HG03064 (cell line): ENCODE measurements at regions not wholly inside any gene's neighbourhood (a gene's known extent, or its start where the extent isn't known, plus 50 kb on each side); places are given as distances from the start of the nearest gene placed in this dataset.
"Not testable (repeated sequence)": the region's sequence is repeated elsewhere in the genome, so short reads cannot be mapped to it uniquely, and the experiment has no call there.

ENCODE experiments used
- ATAC-seq: cut with Tn5 transposase; IDR thresholded peaks from one replicate; pipeline ENCODE4 v1.9.1; 2021; ENCODE audit warnings: low read depth; ENCODE audit not compliant: unreplicated experiment

- not testable (repeated sequence) for ATAC-seq
Observed at GRCh38 chr5:28929366-28929765, 1891.0 kb upstream of the CDH9 start.

GRCh38 chr5:28928327-28928790, 1890.0 kb upstream of the CDH9 start:
- ATAC-seq: not testable (repeated sequence)

DNA sequence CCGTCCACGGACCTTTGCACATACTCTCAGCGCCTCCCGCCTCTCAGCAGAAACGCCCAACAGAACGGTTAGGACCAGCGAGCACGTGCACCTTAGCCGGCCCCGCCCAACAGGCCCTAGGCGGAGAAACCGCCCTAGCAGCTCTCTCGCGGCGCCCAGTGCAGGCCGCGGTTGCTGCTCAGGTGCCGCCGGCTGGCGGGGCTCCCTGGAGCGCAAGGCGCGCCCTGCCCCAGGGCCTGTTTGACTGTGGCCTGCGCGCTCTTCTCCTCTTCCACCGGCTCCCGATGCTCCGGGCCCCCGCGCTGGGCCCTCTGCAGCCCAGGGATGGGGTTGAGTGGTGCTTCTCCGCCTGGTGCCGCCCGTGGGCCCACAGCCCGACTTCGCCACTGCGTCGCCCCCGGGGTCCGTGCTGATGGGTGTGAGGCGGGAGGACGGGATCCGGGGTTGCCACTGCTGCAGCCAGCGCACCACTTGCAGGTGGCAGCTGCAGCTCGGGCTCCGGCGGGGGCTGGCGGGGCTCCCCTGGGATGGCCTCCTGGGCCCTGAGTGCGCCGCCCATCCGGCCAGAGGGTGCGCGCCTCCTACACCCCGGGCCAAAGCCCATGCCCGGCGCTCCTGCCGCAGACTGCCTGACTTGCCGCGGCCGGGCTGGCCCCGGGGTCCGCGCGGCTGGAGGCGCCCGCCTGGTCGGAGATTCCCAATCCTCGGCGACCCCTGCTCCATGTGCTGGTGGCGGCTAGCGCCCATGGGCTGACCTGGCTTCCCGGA, 1889.4 kb upstream of the CDH9 start:
- ATAC-seq: no peak

DNA sequence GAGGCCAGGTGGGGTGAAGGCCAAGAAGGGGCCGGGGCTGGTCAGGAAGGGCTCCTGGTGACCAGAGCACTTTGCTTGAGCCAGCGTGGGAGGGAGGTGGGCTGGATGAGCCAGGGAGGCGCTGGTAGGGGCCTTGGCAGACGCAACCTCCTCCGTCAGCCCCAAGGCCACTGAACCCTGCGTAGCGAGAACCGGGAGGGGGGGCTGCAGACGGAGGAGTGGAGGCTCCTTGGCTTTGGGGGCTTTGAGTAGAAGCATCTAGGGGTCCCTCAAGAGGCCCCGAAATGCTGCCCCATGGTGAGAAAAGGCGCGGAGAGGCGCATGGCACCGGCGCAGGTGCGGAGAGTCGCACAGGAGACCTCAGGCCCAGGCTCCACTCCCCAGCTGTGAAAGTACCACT, 1888.0 kb upstream of the CDH9 start:
- ATAC-seq: no peak

DNA sequence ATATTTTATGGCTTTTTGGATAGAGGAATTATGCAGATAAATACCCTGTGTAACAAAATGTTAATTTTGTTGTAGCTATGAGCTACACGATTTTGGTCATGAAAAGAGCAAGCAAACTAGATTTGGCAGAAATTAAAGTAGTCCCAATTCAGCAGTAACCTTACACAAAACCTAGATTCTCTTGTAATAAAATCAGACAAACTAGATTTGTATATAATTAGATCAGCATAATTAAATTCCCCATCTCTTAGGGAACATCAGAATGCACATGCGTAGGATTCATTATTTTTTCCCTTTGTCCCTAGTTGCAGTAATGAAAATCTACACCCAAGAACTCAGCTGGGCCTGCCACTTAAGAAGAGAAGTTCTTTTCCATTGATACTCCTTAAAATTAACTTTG, 1879.2 kb upstream of the CDH9 start:
- no peak for ATAC-seq

DNA sequence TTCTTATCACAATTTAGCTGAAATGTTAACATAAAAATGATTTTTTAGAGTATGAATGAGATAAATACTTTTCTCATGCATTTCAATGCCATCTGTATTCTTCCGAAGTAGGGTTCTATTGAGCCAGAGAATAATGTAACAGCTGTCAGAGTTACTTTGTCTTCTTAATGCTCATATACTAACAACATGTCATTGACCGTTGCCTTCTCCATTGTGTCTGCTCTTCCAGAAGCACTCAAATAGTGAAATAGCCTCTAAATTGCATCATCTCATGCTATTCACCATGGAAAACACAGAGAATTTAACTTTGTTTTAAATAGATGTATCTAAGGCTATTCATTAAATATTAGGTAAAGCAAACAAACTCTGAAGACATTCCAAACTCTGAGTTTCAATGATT, 1875.9 kb upstream of the CDH9 start:
- no peak for ATAC-seq

DNA sequence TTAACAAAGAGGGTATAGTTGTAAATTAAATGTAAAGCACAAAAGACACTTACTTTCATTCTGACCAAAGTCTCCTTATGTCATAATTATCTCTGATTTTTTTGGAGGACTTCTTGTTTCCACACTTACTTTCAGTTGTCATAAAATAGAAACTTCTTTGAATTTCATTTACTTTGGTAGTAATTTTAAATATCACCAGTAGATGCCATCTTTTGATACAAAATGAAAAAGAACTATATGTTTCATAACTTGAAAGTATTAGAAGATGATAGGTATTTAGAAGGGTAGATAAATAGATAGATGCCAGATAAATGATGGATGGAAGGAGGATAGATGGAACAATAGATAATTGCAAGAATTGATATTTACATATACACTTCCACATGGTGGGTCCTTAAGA, 1865.3 kb upstream of the CDH9 start:
- no peak for ATAC-seq

- no peak for ATAC-seq
Observed at GRCh38 chr5:28896949-28897348, 1858.6 kb upstream of the CDH9 start.

DNA sequence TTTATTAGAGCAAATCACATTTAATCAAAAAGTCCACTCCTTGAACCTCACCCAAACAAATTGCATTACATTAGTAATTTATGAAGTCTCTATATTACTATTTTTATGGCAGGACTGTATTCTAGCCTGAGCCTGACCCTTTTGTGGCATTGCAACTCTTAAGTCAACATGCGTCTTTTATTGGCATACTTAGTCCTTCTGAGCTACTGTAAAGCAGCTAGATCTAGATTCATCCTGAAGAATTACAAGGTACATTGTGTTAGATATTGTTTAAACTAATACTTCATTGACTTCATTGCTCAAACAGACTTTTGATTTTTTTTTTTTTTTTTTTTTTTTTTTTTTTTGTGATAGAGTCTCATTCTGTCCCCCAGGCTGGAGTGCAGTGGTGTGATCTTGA, 1842.5 kb upstream of the CDH9 start:
- ATAC-seq: no peak

GRCh38 chr5:28877050-28877449, 1838.7 kb upstream of the CDH9 start:
- no peak for ATAC-seq

GRCh38 chr5:28864006-28864405, 1825.6 kb upstream of the CDH9 start:
- no peak for ATAC-seq

GRCh38 chr5:28862860-28863196, 1824.4 kb upstream of the CDH9 start:
- no peak for ATAC-seq

DNA sequence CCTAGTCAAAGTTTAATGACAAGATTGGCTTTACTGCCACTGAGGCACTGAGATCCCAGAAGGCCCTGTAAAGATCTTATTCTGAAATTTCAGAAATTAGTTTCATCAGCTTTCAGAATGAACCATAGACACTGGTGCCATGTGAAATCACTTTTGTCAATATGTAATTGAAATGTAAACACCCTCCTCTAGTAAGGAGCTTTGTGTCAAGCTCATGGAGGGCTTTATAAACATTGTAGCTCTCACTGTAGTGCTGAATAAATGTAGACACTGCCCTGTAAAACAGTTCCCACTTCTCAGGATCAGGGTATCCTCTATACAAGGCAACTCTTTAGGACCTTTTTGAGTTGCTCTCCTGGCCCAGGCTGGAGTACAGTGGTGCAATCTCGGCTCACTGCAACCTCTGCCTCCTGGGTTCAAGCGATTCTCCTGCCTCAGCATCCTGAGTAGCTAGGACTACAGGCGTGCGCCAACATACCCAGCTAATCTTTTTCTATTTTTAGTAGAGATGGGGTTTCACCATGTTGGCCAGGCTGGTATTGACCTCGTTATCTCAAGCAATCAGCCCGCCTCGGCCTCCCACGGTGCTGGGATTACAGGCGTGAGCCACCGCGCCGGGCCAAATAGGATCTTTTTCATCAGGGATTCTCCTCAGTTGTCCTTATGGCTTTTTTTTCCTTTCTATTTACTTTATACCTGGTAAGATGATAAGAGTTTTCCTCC, 1823.9 kb upstream of the CDH9 start:
- ATAC-seq: no peak

DNA sequence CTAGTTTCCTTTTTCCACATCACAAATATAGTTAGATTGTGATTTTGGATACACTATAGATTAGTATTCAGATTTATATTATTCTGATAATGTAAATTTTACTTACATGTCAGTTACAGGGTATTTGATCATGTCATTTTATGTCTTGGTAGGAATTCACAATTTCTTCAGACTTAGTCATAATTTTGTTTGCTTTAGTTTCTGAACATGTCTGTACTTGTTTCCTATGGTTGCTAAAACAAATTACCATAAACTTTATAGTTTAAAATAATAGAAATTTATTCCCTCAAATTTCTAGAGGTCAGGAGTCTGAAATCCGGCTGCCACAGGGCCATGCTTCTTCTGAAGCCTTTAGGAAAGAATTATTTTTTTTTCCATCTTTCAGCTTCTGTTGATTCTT, 1817.2 kb upstream of the CDH9 start:
- ATAC-seq: no peak

DNA sequence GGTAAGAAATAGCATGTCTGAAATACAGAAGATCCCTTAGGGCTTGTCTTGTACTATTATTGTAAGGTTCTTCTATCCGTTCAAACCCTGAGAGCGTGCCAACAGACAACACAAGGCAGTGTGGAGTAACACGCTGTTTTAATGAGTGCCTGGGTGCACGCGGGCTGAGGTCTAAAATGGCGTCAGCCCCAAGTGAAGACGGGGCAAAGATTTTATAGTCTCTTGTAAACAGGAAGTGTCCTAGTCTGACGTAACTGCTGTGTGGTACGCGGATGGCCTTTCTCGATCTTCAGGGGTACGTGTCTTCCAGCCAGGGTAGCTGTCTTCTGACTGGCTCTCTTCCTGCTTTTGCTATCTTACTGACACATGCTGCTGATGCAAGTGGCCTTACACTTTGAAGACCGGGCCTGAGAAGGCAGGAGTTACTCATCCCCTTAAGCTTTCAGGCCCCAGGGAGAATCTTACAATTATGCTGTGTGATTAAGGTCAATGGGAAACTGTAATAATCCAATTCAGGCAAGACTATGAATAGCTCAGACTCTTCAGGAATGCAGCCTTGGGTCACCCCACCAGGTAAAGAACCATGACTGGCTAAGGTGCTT, 1812.0 kb upstream of the CDH9 start:
- no peak for ATAC-seq

GRCh38 chr5:28831042-28831441, 1792.7 kb upstream of the CDH9 start:
- no peak for ATAC-seq

DNA sequence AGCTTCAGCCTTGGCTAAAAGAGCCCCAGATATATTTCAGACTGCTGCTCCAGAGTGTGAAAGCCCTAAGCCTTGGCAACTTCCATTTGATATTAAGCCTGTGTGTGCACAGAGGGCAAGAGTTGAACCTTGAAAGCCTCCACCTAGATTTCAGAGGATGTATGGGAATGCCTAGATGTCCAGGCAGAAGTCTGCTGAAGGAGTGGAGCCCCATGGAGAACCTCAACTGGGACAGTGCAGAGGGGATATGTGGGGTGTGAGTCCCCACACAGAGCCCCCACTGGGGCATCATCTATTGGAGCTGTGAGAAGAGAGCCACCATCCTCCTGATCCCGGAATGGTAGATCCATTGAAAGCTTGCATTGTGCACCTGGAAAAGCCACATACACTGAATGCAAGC, 1784.8 kb upstream of the CDH9 start:
- ATAC-seq: no peak

- no peak for ATAC-seq
Observed at GRCh38 chr5:28822071-28822470, 1783.7 kb upstream of the CDH9 start.

- no peak for ATAC-seq
Observed at GRCh38 chr5:28810751-28811136, 1772.4 kb upstream of the CDH9 start.

GRCh38 chr5:28809811-28810750, 1771.7 kb upstream of the CDH9 start:
- ATAC-seq: no peak
